Caco-2 (cell line): ENCODE measurements at regions not wholly inside any gene's neighbourhood (a gene's known extent, or its start where the extent isn't known, plus 50 kb on each side); places are given as distances from the start of the nearest gene placed in this dataset.

ENCODE experiments used
- BruUV-seq: library from RNA; stranded (reverse); fragments of 400-500 nt; replicated peaks from 2 replicates; lab custom pipeline; 2021; lab: Mats Ljungman, UMichigan
- CTCF ChIA-PET: fragments of 300-600 bp; sonication (Branson Sonifier 250); formaldehyde crosslinking; loops from one replicate; lab custom pipeline; 2022; ENCODE audit warnings: antibody characterized with exemption; lab: Charles Lee
- POLR2A ChIA-PET: fragments of 300-600 bp; sonication (Branson Sonifier 250); formaldehyde crosslinking; loops from one replicate; lab custom pipeline; 2022; ENCODE audit warnings: antibody characterized with exemption; lab: Charles Lee
- DNase-seq, 2 experiments: peaks; one replicate each; pipeline versions ENCODE4 v3.0.0 to v3.0.0-alpha.2; 2020 to 2022
- H3K27me3 ChIP-seq: replicated peaks from 2 replicates; pipeline ENCODE4 v1.6.0; 2011; ENCODE audit warnings: low read length; ENCODE audit not compliant: control insufficient read depth, insufficient read depth
- H3K36me3 ChIP-seq: 2 replicates; pipeline ENCODE4 v1.5.1; 2011; ENCODE audit warnings: low read length; ENCODE audit not compliant: control insufficient read depth, insufficient read depth
- H3K4me1 ChIP-seq: fragments of 250-450 bp; sonication (Bioruptor Pico); 2 replicates; pipeline ENCODE4 v1.5.1; 2020; ENCODE audit warnings: mild to moderate bottlenecking
- H3K4me3 ChIP-seq: 2 replicates; pipeline ENCODE4 v1.5.1; 2011; ENCODE audit warnings: low read depth, mild to moderate bottlenecking, control low read depth, low read length
- H3K9me3 ChIP-seq: fragments of 250-450 bp; sonication (Bioruptor Pico); 2 replicates; pipeline ENCODE4 v1.5.1; 2020; ENCODE audit warnings: mild to moderate bottlenecking, moderate library complexity
- H3K27ac Mint-ChIP-seq: one replicate; pipeline ENCODE4 v1.8.0; 2022; ENCODE audit warnings: mixed read lengths; ENCODE audit not compliant: unreplicated experiment
- H3K27me3 Mint-ChIP-seq: one replicate; pipeline ENCODE4 v1.8.0; 2022; ENCODE audit warnings: mixed read lengths; ENCODE audit not compliant: insufficient read depth, unreplicated experiment
- H3K36me3 Mint-ChIP-seq: one replicate; pipeline ENCODE4 v1.8.0; 2022; ENCODE audit warnings: mild to moderate bottlenecking, mixed read lengths; ENCODE audit not compliant: insufficient read depth, unreplicated experiment
- H3K4me1 Mint-ChIP-seq: one replicate; pipeline ENCODE4 v1.8.0; 2022; ENCODE audit warnings: low read depth, mixed read lengths; ENCODE audit not compliant: unreplicated experiment
- H3K4me3 Mint-ChIP-seq: one replicate; pipeline ENCODE4 v1.8.0; 2022; ENCODE audit warnings: mild to moderate bottlenecking, moderate library complexity, mixed read lengths; ENCODE audit not compliant: unreplicated experiment
- H3K9me3 Mint-ChIP-seq: one replicate; pipeline ENCODE4 v1.8.0; 2022; ENCODE audit warnings: mixed read lengths; ENCODE audit not compliant: unreplicated experiment
- CTCF ChIP-seq, 2 experiments: fragments of 200-600 bp in 1 of 2; IDR thresholded peaks; 1 replicate in 1 of 2; 2 replicates in 1 of 2; pipeline versions ENCODE4 v1.5.1 to v1.8.0; 2011 to 2022; ENCODE audit warnings: antibody characterized with exemption in 1 of 2, control low read depth in 1 of 2, inconsistent platforms in 1 of 2, low read depth in 1 of 2, low read length in 1 of 2, mild to moderate bottlenecking in 1 of 2, moderate library complexity in 1 of 2; ENCODE audit not compliant: insufficient read depth in 1 of 2, severe bottlenecking in 1 of 2, unreplicated experiment in 1 of 2
- intact Hi-C: fragments of 100-400 bp; cut with micrococcal nuclease; formaldehyde crosslinking; loops from one replicate; pipeline ENCODE4 v1.10.0; 2022; ENCODE audit not compliant: unreplicated experiment

GRCh38 chr4:84394386-84394785, 104.7 kb downstream of the NKX6-1 start:
- CTCF ChIA-PET: no interaction called here
- Mint-ChIP-seq H3K27me3 (peaks cover 5% of the 10 kb centered on the region), H3K4me1 (no peaks in the 10 kb centered on the region), H3K9me3 (no peaks in the 10 kb centered on the region), H3K36me3 (no peaks in the 10 kb centered on the region), H3K27ac (no peak overlapping the region), H3K4me3 (no peak overlapping the region)
- Histone ChIP-seq H3K27me3 (no peaks in the 10 kb centered on the region; the same call in 1 of the 2 replicates), H3K4me3 (no peak overlapping the region), H3K9me3 (no peaks in the 10 kb centered on the region), H3K36me3 (no peaks in the 10 kb centered on the region), H3K4me1 (no peaks in the 10 kb centered on the region)
- POLR2A ChIA-PET: no interaction called here
- DNase-seq: no peak
- no TSS peak for BruUV-seq
- intact Hi-C loops: no loop called here
- TF ChIP-seq CTCF (IDR thresholded peaks at IDR 0.05; ENCODE audit: insufficient read depth in 1 of 2, low read depth in 1 of 2, low read length in 1 of 2, severe bottlenecking in 1 of 2, unreplicated experiment in 1 of 2): no peak

- H3K4me3 Mint-ChIP-seq: no peak overlapping the region
- no peaks in the 10 kb centered on the region for H3K36me3 Mint-ChIP-seq
- CTCF ChIA-PET: no interaction called here
- H3K4me1 Mint-ChIP-seq: no peaks in the 10 kb centered on the region
- POLR2A ChIA-PET: no interaction called here
- DNase-seq: no peak
- Histone ChIP-seq H3K4me1 (no peaks in the 10 kb centered on the region), H3K27me3 (no peaks in the 10 kb centered on the region), H3K36me3 (no peaks in the 10 kb centered on the region), H3K4me3 (no peak overlapping the region), H3K9me3 (no peaks in the 10 kb centered on the region)
- no peak for TF ChIP-seq CTCF (IDR thresholded peaks at IDR 0.05; ENCODE audit: insufficient read depth in 1 of 2, low read depth in 1 of 2, low read length in 1 of 2, severe bottlenecking in 1 of 2, unreplicated experiment in 1 of 2)
- BruUV-seq: no TSS peak
- no peak overlapping the region for H3K27ac Mint-ChIP-seq
- H3K27me3 Mint-ChIP-seq: peaks cover 5% of the 10 kb centered on the region
- intact Hi-C loops: no loop called here
- no peaks in the 10 kb centered on the region for H3K9me3 Mint-ChIP-seq
Measured at GRCh38 chr4:84392951-84393590, 106.0 kb downstream of the NKX6-1 start.

- peaks cover 10% of the 10 kb centered on the region for H3K27me3 Mint-ChIP-seq
- POLR2A ChIA-PET: no interaction called here
- no TSS peak for BruUV-seq
- Histone ChIP-seq H3K36me3 (no peaks in the 10 kb centered on the region), H3K4me1 (no peaks in the 10 kb centered on the region), H3K4me3 (no peak overlapping the region), H3K27me3 (no peaks in the 10 kb centered on the region), H3K9me3 (no peaks in the 10 kb centered on the region)
- no peak overlapping the region for H3K4me3 Mint-ChIP-seq
- H3K9me3 Mint-ChIP-seq: no peaks in the 10 kb centered on the region
- H3K36me3 Mint-ChIP-seq: no peaks in the 10 kb centered on the region
- CTCF ChIA-PET: no interaction called here
- no peak for DNase-seq
- H3K27ac Mint-ChIP-seq: no peak overlapping the region
- intact Hi-C loops: no loop called here
- TF ChIP-seq CTCF (IDR thresholded peaks at IDR 0.05; ENCODE audit: insufficient read depth in 1 of 2, low read depth in 1 of 2, low read length in 1 of 2, severe bottlenecking in 1 of 2, unreplicated experiment in 1 of 2): no peak
- no peaks in the 10 kb centered on the region for H3K4me1 Mint-ChIP-seq
Measured at GRCh38 chr4:84389406-84389805, 109.7 kb downstream of the NKX6-1 start.
